Mesothelial cell of epicardium (in vitro differentiated cells): ENCODE measurements at regions not wholly inside any gene's neighbourhood (a gene's known extent, or its start where the extent isn't known, plus 50 kb on each side); places are given as distances from the start of the nearest gene placed in this dataset.

Experiments
- DNase-seq, 2 experiments: peaks; one replicate each; pipeline ENCODE4 v3.0.0; 2021; ENCODE audit warnings: low spot score in 2 of 2; ENCODE audit not compliant: unreplicated experiment in 2 of 2
- H3K27ac Mint-ChIP-seq: 2 replicates; pipeline ENCODE4 v1.8.0; 2021; ENCODE audit warnings: mixed read lengths
- H3K27me3 Mint-ChIP-seq: 2 replicates; pipeline ENCODE4 v1.8.0; 2021; ENCODE audit warnings: low read depth, mixed read lengths
- H3K36me3 Mint-ChIP-seq: 2 replicates; pipeline ENCODE4 v1.8.0; 2021; ENCODE audit warnings: mixed read lengths
- H3K4me1 Mint-ChIP-seq: 2 replicates; pipeline ENCODE4 v1.8.0; 2021; ENCODE audit warnings: mixed read lengths
- H3K4me3 Mint-ChIP-seq: 2 replicates; pipeline ENCODE4 v1.8.0; 2021; ENCODE audit warnings: mild to moderate bottlenecking, moderate library complexity, mixed read lengths
- H3K9me3 Mint-ChIP-seq: 2 replicates; pipeline ENCODE4 v1.8.0; 2021; ENCODE audit warnings: mixed read lengths
- TF ChIP-seq, protein P1 (sequence below): fragments of 200-600 bp; sonication (generic); IDR thresholded peaks from one replicate; pipeline ENCODE4 v1.5.0; 2021; ENCODE audit warnings: antibody characterized with exemption; ENCODE audit not compliant: unreplicated experiment

- Mint-ChIP-seq H3K4me1 (peaks cover 6% of the 10 kb centered on the region), H3K27ac (no peak overlapping the region), H3K36me3 (no peaks in the 10 kb centered on the region), H3K27me3 (no peaks in the 10 kb centered on the region), H3K9me3 (no peaks in the 10 kb centered on the region), H3K4me3 (no peak overlapping the region)
- TF ChIP-seq, protein P1, sequence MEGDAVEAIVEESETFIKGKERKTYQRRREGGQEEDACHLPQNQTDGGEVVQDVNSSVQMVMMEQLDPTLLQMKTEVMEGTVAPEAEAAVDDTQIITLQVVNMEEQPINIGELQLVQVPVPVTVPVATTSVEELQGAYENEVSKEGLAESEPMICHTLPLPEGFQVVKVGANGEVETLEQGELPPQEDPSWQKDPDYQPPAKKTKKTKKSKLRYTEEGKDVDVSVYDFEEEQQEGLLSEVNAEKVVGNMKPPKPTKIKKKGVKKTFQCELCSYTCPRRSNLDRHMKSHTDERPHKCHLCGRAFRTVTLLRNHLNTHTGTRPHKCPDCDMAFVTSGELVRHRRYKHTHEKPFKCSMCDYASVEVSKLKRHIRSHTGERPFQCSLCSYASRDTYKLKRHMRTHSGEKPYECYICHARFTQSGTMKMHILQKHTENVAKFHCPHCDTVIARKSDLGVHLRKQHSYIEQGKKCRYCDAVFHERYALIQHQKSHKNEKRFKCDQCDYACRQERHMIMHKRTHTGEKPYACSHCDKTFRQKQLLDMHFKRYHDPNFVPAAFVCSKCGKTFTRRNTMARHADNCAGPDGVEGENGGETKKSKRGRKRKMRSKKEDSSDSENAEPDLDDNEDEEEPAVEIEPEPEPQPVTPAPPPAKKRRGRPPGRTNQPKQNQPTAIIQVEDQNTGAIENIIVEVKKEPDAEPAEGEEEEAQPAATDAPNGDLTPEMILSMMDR = no peak
- no peak for DNase-seq
Measured at GRCh38 chr4:123469245-123469644, 72.7 kb downstream of the SPRY1 start.

DNA sequence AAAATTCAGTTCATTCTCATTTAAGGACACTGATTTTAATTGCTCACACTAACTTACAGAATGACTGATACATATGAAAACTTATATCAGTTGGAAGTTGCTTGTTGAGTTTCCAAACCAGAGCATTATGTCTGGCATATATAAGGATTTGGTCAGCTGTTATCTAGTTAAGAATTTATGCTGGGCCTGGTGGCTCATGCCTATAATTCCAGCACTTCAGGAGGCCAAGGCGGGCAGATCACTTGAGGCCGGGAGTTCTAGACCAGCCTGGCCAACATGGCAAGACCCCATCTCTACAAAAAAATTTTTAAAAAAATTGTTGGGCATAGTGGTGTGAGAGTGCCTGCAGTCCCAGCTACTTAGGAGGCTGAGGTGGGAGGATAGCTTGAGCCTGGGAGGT, 73.1 kb downstream of the SPRY1 start:
- TF ChIP-seq, protein P1 = no peak
- H3K27me3 Mint-ChIP-seq = no peaks in the 10 kb centered on the region
- H3K9me3 Mint-ChIP-seq = no peaks in the 10 kb centered on the region
- no peak overlapping the region for H3K4me3 Mint-ChIP-seq
- no peak overlapping the region for H3K27ac Mint-ChIP-seq
- H3K36me3 Mint-ChIP-seq = no peaks in the 10 kb centered on the region
- DNase-seq = no peak
- peaks cover 6% of the 10 kb centered on the region for H3K4me1 Mint-ChIP-seq

DNA sequence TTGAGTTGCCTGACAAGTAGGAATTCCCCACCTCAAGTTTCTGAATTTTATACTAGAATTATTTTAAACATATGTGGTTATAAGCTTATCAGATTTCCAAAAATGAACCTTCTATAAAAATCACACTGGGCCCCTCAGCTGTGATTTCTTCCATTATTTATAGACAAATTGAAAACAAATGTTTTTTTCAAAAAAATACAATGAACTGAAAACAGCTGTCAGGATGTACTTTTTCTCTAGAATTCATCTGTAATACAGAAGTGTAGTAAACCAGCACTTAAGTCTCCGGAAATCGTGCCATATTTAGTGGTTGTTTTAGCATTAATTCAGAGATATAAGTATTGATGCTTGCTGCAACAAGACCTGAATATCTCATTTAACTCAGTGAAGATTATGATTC, 74.0 kb downstream of the SPRY1 start:
- H3K4me1 Mint-ChIP-seq = peaks cover 6% of the 10 kb centered on the region
- no peaks in the 10 kb centered on the region for H3K9me3 Mint-ChIP-seq
- no peaks in the 10 kb centered on the region for H3K36me3 Mint-ChIP-seq
- TF ChIP-seq, protein P1 = no peak
- no peak overlapping the region for H3K27ac Mint-ChIP-seq
- DNase-seq = no peak
- no peak overlapping the region for H3K4me3 Mint-ChIP-seq
- no peaks in the 10 kb centered on the region for H3K27me3 Mint-ChIP-seq

DNA sequence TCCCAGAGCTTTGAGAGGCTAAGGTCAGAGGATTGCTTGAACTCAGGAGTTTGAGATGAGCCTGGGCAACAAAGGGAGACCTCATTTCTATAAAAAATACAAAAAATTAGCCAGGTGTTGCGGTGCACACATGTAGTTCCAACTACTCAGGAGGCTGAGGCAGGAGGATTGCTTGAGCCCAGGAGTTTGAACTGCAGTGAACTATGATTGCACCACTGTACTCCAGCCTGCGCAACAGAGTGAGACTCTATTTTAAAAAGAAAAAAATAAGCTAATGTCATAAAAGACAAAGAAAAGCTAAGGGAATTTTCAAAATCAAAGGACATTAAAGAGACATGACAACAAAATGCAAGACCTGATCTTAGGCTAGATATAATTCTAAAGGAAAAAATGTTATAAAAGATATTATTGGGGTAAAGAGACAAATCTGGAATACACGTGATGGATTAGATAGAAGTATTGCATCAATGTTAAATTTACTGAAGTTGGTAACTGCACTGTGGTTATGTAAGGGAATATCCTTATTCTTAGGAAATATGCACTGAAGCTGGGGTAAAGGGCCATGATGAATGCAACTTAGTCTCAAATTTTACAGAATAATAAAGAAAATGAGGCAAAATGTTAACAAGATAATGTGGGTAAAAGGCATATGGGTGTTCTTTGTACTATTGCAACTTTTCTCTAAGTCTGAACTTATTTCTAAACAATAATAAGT, 75.2 kb downstream of the SPRY1 start:
- Mint-ChIP-seq H3K4me3 (no peak overlapping the region), H3K9me3 (no peaks in the 10 kb centered on the region), H3K4me1 (peaks cover 6% of the 10 kb centered on the region), H3K27ac (no peak overlapping the region), H3K27me3 (no peaks in the 10 kb centered on the region), H3K36me3 (no peaks in the 10 kb centered on the region)
- TF ChIP-seq, protein P1 = no peak
- DNase-seq = no peak

DNA sequence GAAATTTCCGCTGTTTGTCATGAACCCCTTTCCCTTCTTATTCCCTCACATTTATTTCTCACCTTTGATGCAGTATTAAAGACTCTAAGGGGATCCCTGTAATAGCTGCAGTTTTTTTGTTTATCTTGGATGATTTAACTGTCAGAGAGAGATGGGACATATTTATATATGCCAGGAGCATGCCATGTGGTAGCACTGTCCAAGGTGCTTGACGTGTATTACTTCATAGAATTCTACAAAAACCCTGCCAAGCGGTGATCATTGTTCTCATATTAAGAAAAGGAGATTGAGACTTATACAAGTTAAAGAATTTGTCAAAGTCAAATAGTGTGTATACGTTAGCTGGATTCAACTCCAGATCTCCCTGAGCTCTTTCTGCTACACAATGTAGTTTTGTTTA, 78.2 kb downstream of the SPRY1 start:
- Mint-ChIP-seq H3K36me3 (no peaks in the 10 kb centered on the region), H3K4me3 (no peak overlapping the region), H3K27ac (no peak overlapping the region), H3K27me3 (no peaks in the 10 kb centered on the region), H3K9me3 (no peaks in the 10 kb centered on the region), H3K4me1 (peaks cover 29% of the 10 kb centered on the region)
- no peak for DNase-seq
- TF ChIP-seq, protein P1 = no peak
